Effector memory CD4-positive, alpha-beta T cell (primary cell): ENCODE measurements at regions not wholly inside any gene's neighbourhood (a gene's known extent, or its start where the extent isn't known, plus 50 kb on each side); places are given as distances from the start of the nearest gene placed in this dataset.

Source experiments
- DNase-seq, 3 donors: peaks; one replicate each; pipeline ENCODE4 v3.0.0-alpha.2; 2020
- H3K27ac ChIP-seq: 2 replicates; pipeline ENCODE4 v1.7.0; 2013; ENCODE audit warnings: mild to moderate bottlenecking, low read length, moderate library complexity; ENCODE audit not compliant: insufficient read depth, poor library complexity, severe bottlenecking
- H3K27me3 ChIP-seq: replicated peaks from 2 replicates; pipeline ENCODE4 v1.7.0; 2013; ENCODE audit warnings: mild to moderate bottlenecking, low read length; ENCODE audit not compliant: insufficient read depth, control insufficient read depth, poor library complexity, severe bottlenecking
- H3K36me3 ChIP-seq: 2 replicates; pipeline ENCODE4 v1.7.0; 2013; ENCODE audit warnings: mild to moderate bottlenecking, low read length, moderate library complexity; ENCODE audit not compliant: control insufficient read depth, insufficient read depth
- H3K4me1 ChIP-seq: 2 replicates; pipeline ENCODE4 v1.7.0; 2013; ENCODE audit warnings: low read length, mild to moderate bottlenecking; ENCODE audit not compliant: control insufficient read depth, insufficient read depth, poor library complexity, severe bottlenecking
- H3K4me3 ChIP-seq: 2 replicates; pipeline ENCODE4 v1.7.0; 2013; ENCODE audit warnings: low read length, low read depth, mild to moderate bottlenecking; ENCODE audit not compliant: insufficient read depth, poor library complexity, severe bottlenecking
- H3K9me3 ChIP-seq: 2 replicates; pipeline ENCODE4 v1.7.0; 2013; ENCODE audit warnings: mild to moderate bottlenecking, low read length, moderate library complexity; ENCODE audit not compliant: control insufficient read depth

DNA sequence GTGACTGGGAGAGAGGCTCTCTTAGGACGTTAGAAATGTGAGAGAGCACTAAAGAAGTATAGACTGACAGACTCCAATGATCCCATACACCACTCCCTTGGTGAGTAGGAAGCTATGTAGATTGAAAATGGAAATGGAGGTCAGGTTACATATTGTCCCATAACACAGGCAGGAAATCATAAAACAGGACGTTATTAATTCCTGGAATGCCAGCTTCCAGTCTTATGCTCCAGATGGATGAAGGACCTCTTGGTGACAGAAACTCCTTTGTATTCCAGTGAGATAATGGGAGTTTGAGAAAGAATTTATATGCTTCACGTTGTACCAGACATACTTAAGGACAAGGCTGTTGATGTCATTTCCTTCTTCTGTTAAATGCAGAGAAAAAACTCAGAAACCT lies 338.2 kb upstream of the ITGA1 start:
- H3K4me3 ChIP-seq = no peak overlapping the region
- no peaks in the 10 kb centered on the region for H3K27me3 ChIP-seq
- H3K9me3 ChIP-seq = no peaks in the 10 kb centered on the region
- no peaks in the 10 kb centered on the region for H3K4me1 ChIP-seq
- no peak for DNase-seq
- H3K27ac ChIP-seq = no peak overlapping the region
- no peaks in the 10 kb centered on the region for H3K36me3 ChIP-seq

DNA sequence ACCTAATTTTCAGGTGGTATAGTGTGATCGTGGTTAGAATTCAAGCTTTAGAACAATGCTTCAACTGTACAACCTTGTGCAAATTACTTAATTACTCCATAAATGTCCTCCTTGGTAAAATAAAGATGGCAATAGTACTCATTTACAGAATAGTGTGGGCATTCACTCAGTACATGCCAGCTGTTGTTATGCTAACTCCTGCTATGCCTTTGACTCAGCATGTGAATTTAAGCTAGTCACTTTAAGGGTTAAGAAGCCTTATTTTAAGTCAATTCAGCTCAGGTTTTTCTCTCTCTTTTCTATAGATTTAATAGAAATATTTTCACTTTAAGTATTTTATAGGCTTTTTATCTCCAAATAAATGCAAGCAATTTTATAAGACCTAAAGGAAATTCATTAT lies 335.6 kb upstream of the ITGA1 start:
- no peaks in the 10 kb centered on the region for H3K27me3 ChIP-seq
- H3K9me3 ChIP-seq = no peaks in the 10 kb centered on the region
- no peak overlapping the region for H3K27ac ChIP-seq
- no peaks in the 10 kb centered on the region for H3K36me3 ChIP-seq
- H3K4me1 ChIP-seq = no peaks in the 10 kb centered on the region
- no peak overlapping the region for H3K4me3 ChIP-seq
- DNase-seq = no peak

DNA sequence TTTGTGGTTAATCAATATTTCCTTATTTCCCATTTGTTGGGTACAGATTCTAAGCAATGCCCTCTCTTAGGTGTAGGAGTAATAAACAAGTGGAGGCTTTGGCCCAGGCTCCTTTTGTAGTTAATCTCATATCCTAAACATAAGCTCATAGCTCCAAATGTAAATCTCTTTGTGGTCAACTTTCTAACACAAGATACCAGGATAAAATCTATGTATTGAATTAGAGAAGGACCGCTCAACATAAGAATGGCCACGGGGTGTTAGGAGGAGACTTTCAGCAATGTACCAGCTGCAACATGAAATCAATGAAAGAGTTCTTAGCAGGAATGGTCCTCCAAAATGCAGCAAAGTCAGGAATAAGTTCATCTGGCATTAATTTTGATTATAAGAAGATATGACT lies 334.5 kb upstream of the ITGA1 start:
- Histone ChIP-seq H3K27me3 (no peaks in the 10 kb centered on the region), H3K4me3 (no peak overlapping the region), H3K36me3 (no peaks in the 10 kb centered on the region), H3K9me3 (no peaks in the 10 kb centered on the region), H3K4me1 (no peaks in the 10 kb centered on the region), H3K27ac (no peak overlapping the region)
- no peak for DNase-seq

DNA sequence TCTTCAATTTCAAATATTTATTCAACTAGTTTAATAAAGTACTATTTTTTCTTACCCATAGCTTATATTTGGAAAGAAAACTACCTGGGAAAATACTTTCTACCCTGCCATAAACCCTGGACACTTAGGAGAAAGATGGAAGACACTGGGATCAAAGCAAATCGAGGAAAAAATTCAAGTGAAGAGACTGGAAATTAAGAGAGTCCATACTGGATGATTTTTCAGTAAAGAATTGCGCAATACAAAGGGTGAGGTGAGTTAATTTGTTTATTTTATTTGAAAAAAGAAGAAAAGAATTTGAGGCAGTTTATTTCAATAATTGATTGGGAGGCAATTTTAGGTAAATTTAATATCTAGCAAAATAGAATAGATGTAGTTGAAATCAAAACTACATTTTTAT lies 331.8 kb upstream of the ITGA1 start:
- no peak overlapping the region for H3K27ac ChIP-seq
- H3K4me3 ChIP-seq = no peak overlapping the region
- H3K36me3 ChIP-seq = no peaks in the 10 kb centered on the region
- H3K9me3 ChIP-seq = no peaks in the 10 kb centered on the region
- no peaks in the 10 kb centered on the region for H3K4me1 ChIP-seq
- DNase-seq = no peak
- no peaks in the 10 kb centered on the region for H3K27me3 ChIP-seq

DNA sequence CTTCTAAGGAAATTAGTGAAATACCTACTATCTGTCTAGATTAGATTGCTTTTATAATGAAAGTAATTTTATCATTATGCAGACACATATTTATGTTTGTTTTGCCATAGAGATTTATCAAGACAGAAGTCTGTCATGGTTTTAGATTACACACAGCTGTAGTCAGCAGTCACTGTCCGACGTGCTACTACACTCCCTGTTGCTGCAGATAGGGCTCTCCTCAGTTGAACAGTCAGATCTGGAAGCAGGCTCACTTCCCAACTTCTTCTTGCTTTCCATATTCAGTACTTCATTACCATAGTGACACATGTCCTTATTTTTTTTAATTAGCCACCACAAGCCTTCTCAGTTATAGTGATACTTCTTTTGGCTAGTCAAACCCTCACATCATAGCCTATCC lies 329.9 kb upstream of the ITGA1 start:
- H3K4me1 ChIP-seq = no peaks in the 10 kb centered on the region
- no peaks in the 10 kb centered on the region for H3K9me3 ChIP-seq
- H3K4me3 ChIP-seq = no peak overlapping the region
- no peak for DNase-seq
- H3K36me3 ChIP-seq = no peaks in the 10 kb centered on the region
- H3K27ac ChIP-seq = no peak overlapping the region
- H3K27me3 ChIP-seq = no peaks in the 10 kb centered on the region

DNA sequence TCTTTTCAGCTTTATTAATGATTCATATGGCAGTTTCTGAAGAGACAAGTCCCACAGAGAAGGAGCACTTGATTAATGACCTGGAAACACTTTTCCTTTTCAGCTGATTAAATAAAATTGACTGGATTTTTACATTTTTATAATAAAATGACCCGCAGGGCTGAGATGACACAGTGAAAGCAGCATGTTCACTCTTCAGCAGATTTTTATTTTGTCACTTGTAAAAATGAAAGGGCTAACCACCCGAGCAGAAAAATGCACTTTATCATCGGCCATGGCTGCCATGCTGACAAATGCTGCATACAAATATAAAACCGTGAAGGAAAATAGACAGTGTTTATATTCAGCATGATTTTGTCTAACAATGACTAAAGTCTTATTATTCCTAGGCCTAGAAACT lies 321.6 kb upstream of the ITGA1 start:
- H3K9me3 ChIP-seq = no peaks in the 10 kb centered on the region
- no peaks in the 10 kb centered on the region for H3K27me3 ChIP-seq
- H3K36me3 ChIP-seq = no peaks in the 10 kb centered on the region
- H3K27ac ChIP-seq = no peak overlapping the region
- H3K4me3 ChIP-seq = no peak overlapping the region
- no peak for DNase-seq
- no peaks in the 10 kb centered on the region for H3K4me1 ChIP-seq

DNA sequence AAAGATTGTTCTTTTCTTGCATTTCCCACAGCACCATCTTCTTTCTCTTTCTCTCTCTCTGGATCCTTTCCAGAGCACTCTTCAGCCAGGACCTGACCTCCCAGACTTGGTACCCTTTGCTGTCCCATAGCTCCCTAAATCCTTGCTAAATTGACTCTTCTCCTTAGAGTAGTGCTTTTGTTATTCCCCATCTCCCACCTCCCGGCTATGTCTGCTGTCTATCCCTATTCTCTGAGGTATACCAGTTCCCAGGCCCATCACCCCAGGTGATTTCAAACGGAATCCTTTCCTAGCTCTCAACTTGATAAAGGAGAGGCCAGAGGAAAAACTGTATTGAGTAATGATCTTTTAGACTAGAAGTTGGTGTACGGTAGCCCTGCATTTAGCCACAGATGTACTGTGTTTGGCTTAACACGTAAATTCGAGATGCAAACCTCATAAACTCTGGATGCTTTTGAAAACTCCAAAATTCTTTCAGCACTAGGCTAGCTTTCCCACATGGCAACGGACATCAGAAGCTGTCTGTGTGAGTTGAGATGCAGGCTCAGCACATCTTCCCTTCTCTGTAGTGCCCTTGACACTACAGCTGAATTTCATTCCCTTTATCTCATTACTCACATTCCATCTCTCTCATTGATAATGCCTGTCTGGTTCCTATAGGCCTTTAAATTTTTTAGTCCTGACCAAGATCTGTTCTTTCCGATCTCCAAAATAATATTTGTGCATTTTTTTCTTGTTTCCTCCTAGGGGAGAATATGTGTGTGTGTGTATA lies 320.8 kb upstream of the ITGA1 start:
- DNase-seq = no peak
- H3K9me3 ChIP-seq = no peaks in the 10 kb centered on the region
- no peaks in the 10 kb centered on the region for H3K36me3 ChIP-seq
- H3K27me3 ChIP-seq = no peaks in the 10 kb centered on the region
- H3K4me1 ChIP-seq = no peaks in the 10 kb centered on the region
- H3K4me3 ChIP-seq = no peak overlapping the region
- H3K27ac ChIP-seq = no peak overlapping the region

- no peak overlapping the region for H3K27ac ChIP-seq
- no peak overlapping the region for H3K4me3 ChIP-seq
- DNase-seq = no peak
- no peaks in the 10 kb centered on the region for H3K27me3 ChIP-seq
- H3K9me3 ChIP-seq = no peaks in the 10 kb centered on the region
- H3K4me1 ChIP-seq = no peaks in the 10 kb centered on the region
- no peaks in the 10 kb centered on the region for H3K36me3 ChIP-seq
Measured at GRCh38 chr5:52468976-52469375, 318.7 kb upstream of the ITGA1 start.

GRCh38 chr5:52469420-52469819 lies 318.3 kb upstream of the ITGA1 start:
- Histone ChIP-seq H3K36me3 (no peaks in the 10 kb centered on the region), H3K4me3 (no peak overlapping the region), H3K27me3 (no peaks in the 10 kb centered on the region), H3K27ac (no peak overlapping the region), H3K9me3 (no peaks in the 10 kb centered on the region), H3K4me1 (no peaks in the 10 kb centered on the region)
- peak in 1 of 3 donors; percentile 14 for DNase-seq

DNA sequence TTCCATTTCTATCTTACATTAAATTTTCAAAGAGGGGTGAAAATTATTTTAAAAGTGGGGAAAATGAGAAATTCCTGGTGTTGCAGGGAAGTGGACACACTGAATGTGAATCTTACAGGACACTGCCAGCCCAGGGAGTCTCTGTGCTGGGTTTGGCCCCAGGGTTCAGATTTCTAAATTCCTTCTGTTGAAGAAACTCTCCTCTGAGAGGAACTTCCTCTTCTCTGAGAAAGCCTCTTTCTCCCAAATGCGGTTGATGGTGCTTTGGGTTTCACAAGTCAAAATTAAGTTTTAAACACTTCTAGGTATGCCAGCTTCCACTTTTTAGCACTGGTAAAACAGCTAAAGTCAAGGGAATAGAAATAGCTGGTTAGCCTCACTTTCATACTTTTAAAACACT lies 317.9 kb upstream of the ITGA1 start:
- H3K27me3 ChIP-seq = no peaks in the 10 kb centered on the region
- no peak overlapping the region for H3K4me3 ChIP-seq
- no peaks in the 10 kb centered on the region for H3K4me1 ChIP-seq
- no peak overlapping the region for H3K27ac ChIP-seq
- H3K9me3 ChIP-seq = no peaks in the 10 kb centered on the region
- no peaks in the 10 kb centered on the region for H3K36me3 ChIP-seq
- no peak for DNase-seq
